Mucosa of stomach (tissue), 1 donor: ENCODE measurements at regions not wholly inside any gene's neighbourhood (a gene's known extent, or its start where the extent isn't known, plus 50 kb on each side); places are given as distances from the start of the nearest gene placed in this dataset.

Experiments
- H3K27me3 ChIP-seq: one replicate; pipeline ENCODE4 v1.7.0; 2013; ENCODE audit warnings: mild to moderate bottlenecking, low read length; ENCODE audit not compliant: control insufficient read depth, insufficient read depth
- H3K36me3 ChIP-seq: one replicate; pipeline ENCODE4 v1.7.0; 2013; ENCODE audit warnings: low read length; ENCODE audit not compliant: control insufficient read depth, insufficient read depth
- H3K4me1 ChIP-seq: one replicate; pipeline ENCODE4 v1.7.0; 2013; ENCODE audit warnings: mild to moderate bottlenecking, low read length; ENCODE audit not compliant: control insufficient read depth, insufficient read depth
- H3K4me3 ChIP-seq: one replicate; pipeline ENCODE4 v1.7.0; 2013; ENCODE audit warnings: low read length
- H3K9ac ChIP-seq: one replicate; pipeline ENCODE4 v1.7.0; 2013; ENCODE audit warnings: mild to moderate bottlenecking, low read length, moderate library complexity
- H3K9me3 ChIP-seq: one replicate; pipeline ENCODE4 v1.7.0; 2013; ENCODE audit warnings: mild to moderate bottlenecking, low read length, moderate library complexity; ENCODE audit not compliant: control insufficient read depth
- donor health status: Pancreatic carcinoma.

DNA sequence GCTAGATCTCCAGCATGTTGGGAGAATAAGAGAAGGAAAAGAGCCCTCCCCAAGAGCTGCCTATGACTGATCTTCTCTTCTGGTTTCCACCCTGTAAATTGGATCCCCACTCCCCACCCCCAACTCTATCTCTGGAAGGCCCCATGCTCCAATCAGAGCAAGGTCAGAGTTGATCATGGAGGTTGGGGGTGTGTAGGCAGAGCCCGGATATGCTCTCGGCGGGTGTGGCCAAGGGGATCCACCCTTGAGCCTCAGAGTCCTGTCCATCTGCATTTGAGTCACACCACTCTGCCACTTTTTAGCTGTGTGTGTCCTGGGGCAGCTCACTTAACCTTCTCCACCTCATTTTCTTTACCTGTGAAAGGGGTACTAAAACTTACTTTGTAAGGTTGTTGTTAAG is 79.5 kb downstream of the NAV1 start:
- no peaks in the 10 kb centered on the region for H3K9me3 ChIP-seq
- H3K27me3 ChIP-seq = peaks cover 3% of the 10 kb centered on the region
- H3K9ac ChIP-seq = no peak overlapping the region
- H3K36me3 ChIP-seq = no peaks in the 10 kb centered on the region
- no peaks in the 10 kb centered on the region for H3K4me1 ChIP-seq
- H3K4me3 ChIP-seq = no peak overlapping the region

DNA sequence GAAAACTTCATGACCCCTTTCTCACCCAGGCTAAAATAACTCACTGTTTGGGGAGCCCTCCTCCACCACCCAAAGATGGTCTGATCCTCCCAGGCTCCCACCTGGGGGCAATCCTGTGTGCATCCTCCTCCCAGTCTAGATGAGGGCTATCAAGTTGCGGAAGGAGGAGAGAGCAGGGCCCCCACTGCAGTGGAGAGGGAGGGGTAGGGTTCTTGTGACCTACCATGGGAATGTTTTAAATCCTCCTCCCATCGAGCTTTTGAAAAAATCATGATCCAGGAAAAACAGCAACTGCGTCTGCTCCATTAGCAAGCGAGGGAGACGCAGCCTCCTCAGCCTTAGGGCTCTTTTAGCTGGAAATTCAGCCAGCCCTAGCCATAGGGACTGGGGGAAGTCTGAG is 80.0 kb downstream of the NAV1 start:
- no peak overlapping the region for H3K4me3 ChIP-seq
- H3K27me3 ChIP-seq = peaks cover 3% of the 10 kb centered on the region
- H3K36me3 ChIP-seq = no peaks in the 10 kb centered on the region
- H3K9me3 ChIP-seq = no peaks in the 10 kb centered on the region
- H3K4me1 ChIP-seq = no peaks in the 10 kb centered on the region
- H3K9ac ChIP-seq = no peak overlapping the region

DNA sequence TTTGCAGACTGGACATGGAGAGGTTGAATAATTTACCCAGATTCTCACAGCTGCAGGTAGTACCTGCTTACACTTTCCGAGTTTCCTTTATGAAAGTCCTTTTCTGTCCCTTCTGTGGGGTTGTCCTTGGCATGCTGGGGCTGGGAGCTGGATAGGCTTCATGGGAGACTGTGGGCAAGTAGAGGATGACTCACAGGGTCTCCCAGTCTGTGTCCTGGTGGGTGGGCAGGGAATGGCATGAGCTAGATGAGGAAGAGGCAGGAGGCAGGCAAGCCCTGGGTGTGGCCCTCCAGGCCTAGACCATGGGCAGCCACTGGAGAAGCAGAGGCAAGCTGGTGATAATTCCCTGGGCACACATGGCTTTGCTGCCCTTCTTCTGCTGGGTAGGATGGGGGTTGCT is 80.6 kb downstream of the NAV1 start:
- Histone ChIP-seq H3K4me3 (no peak overlapping the region), H3K36me3 (no peaks in the 10 kb centered on the region), H3K9me3 (no peaks in the 10 kb centered on the region), H3K9ac (no peak overlapping the region), H3K27me3 (peaks cover 2% of the 10 kb centered on the region), H3K4me1 (no peaks in the 10 kb centered on the region)

DNA sequence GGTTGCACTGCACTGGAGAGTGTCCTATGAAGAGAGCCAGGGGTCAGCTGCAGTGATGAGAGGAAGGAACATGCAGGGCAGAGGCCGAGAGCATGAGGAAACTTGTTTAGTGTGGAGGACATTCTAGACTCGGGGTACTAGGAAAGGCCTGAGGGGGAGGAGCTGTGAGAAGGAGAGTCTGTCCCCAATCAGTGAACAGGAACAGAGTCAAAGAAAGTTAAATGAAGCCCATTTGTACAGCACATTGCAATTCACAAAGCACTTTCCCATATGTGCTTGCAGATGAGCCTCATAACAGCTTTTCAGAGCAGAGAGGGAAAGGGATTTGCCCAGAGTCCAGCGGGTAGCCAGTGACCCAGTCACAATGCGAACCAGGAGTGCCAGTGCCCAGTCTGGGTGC is 83.4 kb downstream of the NAV1 start:
- H3K27me3 ChIP-seq = no peaks in the 10 kb centered on the region
- H3K4me3 ChIP-seq = no peak overlapping the region

DNA sequence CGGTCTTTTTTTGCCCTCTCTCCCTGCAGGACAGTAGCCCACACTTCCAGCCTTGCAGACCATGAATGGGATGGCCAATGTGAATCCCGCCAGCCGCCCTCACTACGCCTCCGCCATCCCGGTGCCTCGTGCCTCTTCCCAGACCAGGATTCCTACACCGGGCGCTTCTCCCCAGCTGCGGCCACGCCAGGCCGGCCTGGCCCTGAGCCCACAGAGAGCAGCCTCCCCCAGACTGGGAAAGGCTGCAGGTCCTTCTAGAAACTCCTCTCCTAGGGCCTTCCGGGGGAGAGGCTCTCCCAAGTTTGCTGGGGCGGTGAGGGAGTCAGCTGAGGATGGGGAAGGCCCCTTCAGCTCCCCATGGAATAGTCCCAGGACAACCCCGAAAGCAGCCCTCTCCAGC is 83.9 kb downstream of the NAV1 start:
- no peaks in the 10 kb centered on the region for H3K9me3 ChIP-seq
- H3K9ac ChIP-seq = no peak overlapping the region
- peaks cover 5% of the 10 kb centered on the region for H3K4me1 ChIP-seq
- no peak overlapping the region for H3K4me3 ChIP-seq
- no peaks in the 10 kb centered on the region for H3K36me3 ChIP-seq
- no peaks in the 10 kb centered on the region for H3K27me3 ChIP-seq

More for the DNA sequence above, 83.4 kb downstream of the NAV1 start:
- peaks cover 5% of the 10 kb centered on the region for H3K4me1 ChIP-seq
- H3K9ac ChIP-seq = no peak overlapping the region
- H3K36me3 ChIP-seq = no peaks in the 10 kb centered on the region
- no peaks in the 10 kb centered on the region for H3K9me3 ChIP-seq

DNA sequence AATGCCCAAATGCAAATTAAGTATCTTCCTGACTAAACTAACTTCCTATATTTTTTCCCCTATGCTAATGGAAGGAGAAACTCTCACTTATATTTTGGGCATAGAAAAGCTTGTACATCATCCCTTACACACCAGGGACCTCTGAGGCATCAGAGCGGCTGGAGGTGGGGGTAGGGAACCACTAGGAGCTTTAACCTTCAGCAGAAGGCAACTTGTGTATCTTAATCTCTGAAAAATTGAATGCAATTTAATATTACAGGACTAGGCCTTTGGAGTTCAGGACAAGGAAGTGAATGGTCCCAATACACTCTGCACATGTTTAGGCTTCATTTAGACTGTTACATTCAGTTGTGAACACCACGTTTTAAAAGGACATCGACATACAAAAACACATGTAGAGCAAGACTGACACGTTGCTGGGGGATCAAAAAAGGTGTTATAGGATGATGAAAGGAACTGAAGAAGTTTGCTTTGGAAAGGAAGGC is 85.9 kb downstream of the NAV1 start:
- Histone ChIP-seq H3K9ac (no peak overlapping the region), H3K4me1 (peaks cover 5% of the 10 kb centered on the region)

DNA sequence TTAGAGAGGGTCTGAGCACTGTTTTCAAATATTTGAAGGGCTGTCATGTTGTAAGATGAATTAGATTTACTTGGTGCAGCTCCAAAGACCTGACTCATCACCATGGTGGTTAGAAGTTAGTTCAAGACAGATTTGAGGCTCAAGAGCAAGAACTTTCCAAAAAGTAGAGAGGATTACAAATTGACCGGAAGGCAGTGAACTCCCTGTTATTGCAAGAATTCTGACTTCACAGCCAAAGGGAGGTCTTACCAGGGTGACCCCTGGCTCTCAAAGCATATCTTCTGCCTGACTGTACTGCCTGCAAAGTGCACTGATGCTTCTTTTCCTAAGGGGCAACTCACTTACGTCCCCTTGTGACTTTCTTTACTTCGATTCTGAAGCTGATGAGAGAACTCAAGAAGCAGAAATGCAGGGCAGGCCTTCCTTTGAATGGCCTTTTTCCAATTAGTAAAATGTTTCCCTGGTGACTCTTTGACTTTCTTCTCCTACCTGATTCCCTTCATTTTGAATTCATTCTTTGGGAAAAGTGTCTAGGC is 86.4 kb downstream of the NAV1 start:
- peaks cover 5% of the 10 kb centered on the region for H3K4me1 ChIP-seq
- H3K27me3 ChIP-seq = no peaks in the 10 kb centered on the region
- H3K36me3 ChIP-seq = no peaks in the 10 kb centered on the region
- no peaks in the 10 kb centered on the region for H3K9me3 ChIP-seq
- no peak overlapping the region for H3K9ac ChIP-seq
- H3K4me3 ChIP-seq = no peak overlapping the region

More for the DNA sequence above, 85.9 kb downstream of the NAV1 start:
- H3K36me3 ChIP-seq = no peaks in the 10 kb centered on the region
- no peak overlapping the region for H3K4me3 ChIP-seq
- no peaks in the 10 kb centered on the region for H3K9me3 ChIP-seq
- H3K27me3 ChIP-seq = no peaks in the 10 kb centered on the region

DNA sequence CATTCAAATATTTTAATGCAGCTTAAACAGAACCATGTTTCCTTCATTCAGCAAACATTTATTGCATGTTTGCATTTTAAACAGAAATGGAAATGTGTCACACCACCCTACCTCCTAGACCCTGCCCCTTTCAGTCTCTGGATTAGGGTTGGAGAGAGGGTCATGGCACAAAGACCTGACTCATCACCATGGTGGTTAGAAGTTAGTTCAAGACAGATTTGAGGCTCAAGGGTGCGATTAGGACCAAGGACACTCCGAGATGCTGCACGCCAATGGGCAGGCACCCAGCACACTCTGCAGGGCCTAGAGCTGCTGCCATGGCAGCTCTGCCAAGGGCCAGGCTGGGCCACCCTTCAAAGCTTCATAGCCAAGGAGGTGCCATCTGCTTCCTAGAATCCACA is 86.9 kb downstream of the NAV1 start:
- no peaks in the 10 kb centered on the region for H3K9me3 ChIP-seq
- H3K27me3 ChIP-seq = no peaks in the 10 kb centered on the region
- H3K4me3 ChIP-seq = no peak overlapping the region
- no peak overlapping the region for H3K9ac ChIP-seq
- H3K4me1 ChIP-seq = peaks cover 5% of the 10 kb centered on the region
- H3K36me3 ChIP-seq = no peaks in the 10 kb centered on the region

DNA sequence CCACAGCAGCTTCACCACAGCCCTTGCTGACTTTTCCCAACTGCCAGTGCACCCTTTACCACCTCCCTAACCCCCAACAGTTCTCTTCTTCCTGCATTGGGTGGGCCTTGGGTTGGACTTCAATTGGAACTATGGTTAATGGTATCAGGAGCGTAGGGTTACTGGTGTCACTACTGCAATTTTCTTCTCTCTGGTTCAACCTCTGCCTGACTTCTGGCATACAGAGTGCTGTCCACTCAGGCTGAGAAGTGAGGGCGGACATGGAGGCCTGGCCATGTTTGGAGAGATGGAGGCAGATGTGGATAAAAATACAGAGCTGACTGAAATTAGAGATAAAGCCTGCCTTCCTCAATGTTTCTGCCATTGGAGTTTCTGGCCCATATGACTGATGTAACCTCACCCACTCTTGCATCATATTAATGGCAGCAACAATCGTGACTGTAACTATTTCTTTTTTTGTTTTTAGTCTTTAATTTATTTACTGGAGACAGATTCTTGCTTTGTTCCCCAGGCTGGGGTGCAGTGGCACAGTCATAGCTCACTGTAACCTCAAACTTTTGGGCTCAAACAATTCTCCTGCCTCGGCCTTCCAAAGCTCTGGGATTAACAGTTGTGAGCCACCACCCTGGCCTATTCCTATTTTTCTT is 87.8 kb downstream of the NAV1 start:
- H3K9ac ChIP-seq = no peak overlapping the region
- peaks cover 12% of the 10 kb centered on the region for H3K4me1 ChIP-seq
- no peak overlapping the region for H3K4me3 ChIP-seq
- H3K27me3 ChIP-seq = no peaks in the 10 kb centered on the region
- no peaks in the 10 kb centered on the region for H3K9me3 ChIP-seq
- no peaks in the 10 kb centered on the region for H3K36me3 ChIP-seq

DNA sequence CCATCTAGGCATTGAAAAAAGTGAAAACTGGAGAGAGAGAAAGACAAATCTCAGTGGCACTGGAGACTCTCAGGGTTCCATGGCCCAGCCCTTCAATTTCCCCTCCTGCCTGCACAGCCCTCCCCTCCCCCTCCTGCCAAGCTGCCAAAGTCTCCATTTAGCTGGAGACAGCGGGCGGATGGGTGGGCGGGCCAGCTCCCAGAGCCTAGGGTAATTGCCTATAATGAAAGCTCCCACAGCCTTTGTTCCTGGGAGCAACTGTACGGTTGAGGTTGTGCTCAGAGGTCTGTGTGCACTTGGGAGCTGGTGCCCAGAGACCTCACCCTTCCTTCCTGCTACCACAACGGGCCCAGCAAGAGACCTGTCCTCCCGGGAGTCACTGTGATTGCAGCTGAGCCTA is 89.6 kb downstream of the NAV1 start:
- no peak overlapping the region for H3K4me3 ChIP-seq
- H3K9ac ChIP-seq = no peak overlapping the region
- no peaks in the 10 kb centered on the region for H3K27me3 ChIP-seq
- no peaks in the 10 kb centered on the region for H3K9me3 ChIP-seq
- H3K4me1 ChIP-seq = peaks cover 29% of the 10 kb centered on the region
- no peaks in the 10 kb centered on the region for H3K36me3 ChIP-seq

DNA sequence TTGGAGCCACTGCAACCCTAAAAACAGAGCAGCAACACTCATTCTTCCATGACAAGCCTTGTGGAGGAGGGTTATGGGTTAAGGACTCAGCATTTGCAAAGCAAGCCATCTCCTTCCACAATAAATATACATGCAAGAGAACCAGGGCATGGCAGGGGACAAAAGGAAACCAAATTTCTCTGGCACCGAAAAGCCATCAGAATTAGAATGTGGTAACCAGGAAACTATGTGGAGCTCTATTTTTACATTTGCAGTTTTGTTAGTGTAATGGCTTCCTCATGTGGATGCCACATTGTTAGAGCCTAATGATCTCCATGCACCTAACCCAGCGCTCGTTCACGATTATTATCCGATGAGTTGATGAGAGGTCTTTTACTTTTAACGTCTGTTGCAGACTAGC is 91.7 kb downstream of the NAV1 start:
- Histone ChIP-seq H3K36me3 (no peaks in the 10 kb centered on the region), H3K9me3 (no peaks in the 10 kb centered on the region), H3K27me3 (no peaks in the 10 kb centered on the region), H3K9ac (no peak overlapping the region), H3K4me3 (no peak overlapping the region), H3K4me1 (peaks cover 28% of the 10 kb centered on the region)

DNA sequence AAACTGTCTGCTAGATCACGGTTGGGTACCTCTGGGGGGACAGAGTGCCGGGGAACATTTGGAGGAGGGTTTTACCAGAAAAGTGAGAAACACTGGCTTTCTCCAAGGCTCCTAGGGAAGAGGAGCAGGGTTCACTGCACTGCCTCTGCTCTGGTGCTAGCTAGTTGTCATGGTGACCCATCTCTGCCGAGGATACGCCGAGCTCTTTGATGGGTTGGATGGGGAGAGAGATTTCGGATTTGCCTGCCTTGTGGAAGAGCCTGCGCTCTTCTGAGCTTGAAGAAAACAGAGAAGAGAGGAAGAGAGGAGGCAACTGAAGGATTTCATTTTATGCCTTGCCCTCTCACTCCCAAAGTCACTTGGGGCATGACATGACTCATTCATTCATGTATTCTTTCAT is 92.1 kb downstream of the NAV1 start:
- peaks cover 28% of the 10 kb centered on the region for H3K4me1 ChIP-seq

More for the DNA sequence above, 92.1 kb downstream of the NAV1 start:
- no peak overlapping the region for H3K4me3 ChIP-seq
- H3K36me3 ChIP-seq = no peaks in the 10 kb centered on the region
- H3K9me3 ChIP-seq = no peaks in the 10 kb centered on the region
- no peak overlapping the region for H3K9ac ChIP-seq
- no peaks in the 10 kb centered on the region for H3K27me3 ChIP-seq
